ENCODE measurements at regions not wholly inside any gene's neighbourhood (a gene's known extent, or its start where the extent isn't known, plus 50 kb on each side); places are given as distances from the start of the nearest gene placed in this dataset.

GRCh38 chr6:115729036-115729435 is 331.7 kb downstream of the FRK start:
- CTCF ChIA-PET: no interaction called here
- ATAC-seq (no peak), DNase-seq (no peak)

GRCh38 chr6:115728171-115728570 is 332.5 kb downstream of the FRK start:
- Mint-ChIP-seq H3K36me3 (no peaks in the 10 kb centered on the region), H3K9me3 (ENCODE audit: low read depth) (no peaks in the 10 kb centered on the region), H3K4me1 (no peaks in the 10 kb centered on the region), H3K27me3 (no peaks in the 10 kb centered on the region), H3K27ac (no peak overlapping the region), H3K4me3 (no peak overlapping the region)
- DNase-seq (no peak), ATAC-seq (no peak)
- CTCF ChIA-PET: no interaction called here

More at GRCh38 chr6:115729036-115729435, 331.7 kb downstream of the FRK start:
- Mint-ChIP-seq H3K27me3 (no peaks in the 10 kb centered on the region), H3K4me1 (no peaks in the 10 kb centered on the region), H3K27ac (no peak overlapping the region), H3K4me3 (no peak overlapping the region), H3K36me3 (no peaks in the 10 kb centered on the region), H3K9me3 (ENCODE audit: low read depth) (no peaks in the 10 kb centered on the region)

DNA sequence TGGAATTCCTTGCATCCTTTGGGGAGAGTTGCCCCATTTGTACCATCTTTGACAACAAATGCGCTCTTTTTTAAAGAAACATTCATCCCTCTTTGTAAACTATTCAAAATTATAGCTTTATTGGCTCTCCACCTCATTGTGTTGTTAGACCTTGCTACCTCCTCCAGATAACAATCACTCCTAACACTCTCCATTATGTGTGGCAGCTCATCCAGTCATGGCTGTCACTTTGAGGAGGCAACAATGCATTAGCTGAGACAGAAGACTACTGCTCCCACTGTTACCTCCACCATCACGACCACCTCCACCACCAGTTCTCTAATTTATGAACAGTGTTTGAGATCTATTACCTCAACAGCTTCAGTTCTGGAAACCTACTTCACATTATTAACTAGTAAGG is 339.1 kb downstream of the FRK start:
- Mint-ChIP-seq H3K36me3 (no peaks in the 10 kb centered on the region), H3K4me3 (no peak overlapping the region), H3K27me3 (no peaks in the 10 kb centered on the region), H3K27ac (no peak overlapping the region), H3K9me3 (ENCODE audit: low read depth) (no peaks in the 10 kb centered on the region), H3K4me1 (no peaks in the 10 kb centered on the region)
- DNase-seq: no peak
- CTCF ChIA-PET: no interaction called here
- ATAC-seq: no peak

GRCh38 chr6:115720900-115721299 is 339.8 kb downstream of the FRK start:
- no peak for ATAC-seq
- Mint-ChIP-seq H3K4me3 (no peak overlapping the region), H3K4me1 (no peaks in the 10 kb centered on the region), H3K36me3 (no peaks in the 10 kb centered on the region), H3K27ac (no peak overlapping the region), H3K27me3 (no peaks in the 10 kb centered on the region), H3K9me3 (ENCODE audit: low read depth) (no peaks in the 10 kb centered on the region)
- CTCF ChIA-PET: no interaction called here
- DNase-seq: no peak

- ATAC-seq (no peak), DNase-seq (no peak)
- H3K27ac Mint-ChIP-seq: no peak overlapping the region
- H3K4me1 Mint-ChIP-seq: no peaks in the 10 kb centered on the region
- H3K27me3 Mint-ChIP-seq: no peaks in the 10 kb centered on the region
- H3K9me3 Mint-ChIP-seq (ENCODE audit: low read depth): no peaks in the 10 kb centered on the region
- CTCF ChIA-PET: no interaction called here
- H3K36me3 Mint-ChIP-seq: no peaks in the 10 kb centered on the region
- H3K4me3 Mint-ChIP-seq: no peak overlapping the region
These were observed 343.2 kb downstream of the FRK start for GRCh38 chr6:115717472-115717871.

- Mint-ChIP-seq H3K27ac (no peak overlapping the region), H3K9me3 (ENCODE audit: low read depth) (no peaks in the 10 kb centered on the region), H3K36me3 (no peaks in the 10 kb centered on the region), H3K27me3 (no peaks in the 10 kb centered on the region), H3K4me1 (no peaks in the 10 kb centered on the region), H3K4me3 (no peak overlapping the region)
- ATAC-seq (no peak), DNase-seq (no peak)
- CTCF ChIA-PET: no interaction called here
These were observed 343.6 kb downstream of the FRK start for GRCh38 chr6:115717062-115717461.

- Mint-ChIP-seq H3K4me3 (no peak overlapping the region), H3K27me3 (no peaks in the 10 kb centered on the region), H3K4me1 (no peaks in the 10 kb centered on the region), H3K27ac (no peak overlapping the region), H3K36me3 (no peaks in the 10 kb centered on the region), H3K9me3 (ENCODE audit: low read depth) (no peaks in the 10 kb centered on the region)
- CTCF ChIA-PET: no interaction called here
- ATAC-seq: no peak
- DNase-seq: no peak
These were observed 348.3 kb downstream of the FRK start for GRCh38 chr6:115712291-115712961.

- Mint-ChIP-seq H3K36me3 (no peaks in the 10 kb centered on the region), H3K27me3 (no peaks in the 10 kb centered on the region), H3K9me3 (ENCODE audit: low read depth) (no peaks in the 10 kb centered on the region), H3K4me3 (no peak overlapping the region), H3K4me1 (no peaks in the 10 kb centered on the region), H3K27ac (no peak overlapping the region)
- ATAC-seq (no peak), DNase-seq (no peak)
- CTCF ChIA-PET: interaction anchor here (0.9 kb wide), 1 partner anchor 9 kb away, joined by 3 read pairs; no protein-coding TSS in a partner anchor
These were observed 351.8 kb downstream of the FRK start for GRCh38 chr6:115708850-115709249.

DNA sequence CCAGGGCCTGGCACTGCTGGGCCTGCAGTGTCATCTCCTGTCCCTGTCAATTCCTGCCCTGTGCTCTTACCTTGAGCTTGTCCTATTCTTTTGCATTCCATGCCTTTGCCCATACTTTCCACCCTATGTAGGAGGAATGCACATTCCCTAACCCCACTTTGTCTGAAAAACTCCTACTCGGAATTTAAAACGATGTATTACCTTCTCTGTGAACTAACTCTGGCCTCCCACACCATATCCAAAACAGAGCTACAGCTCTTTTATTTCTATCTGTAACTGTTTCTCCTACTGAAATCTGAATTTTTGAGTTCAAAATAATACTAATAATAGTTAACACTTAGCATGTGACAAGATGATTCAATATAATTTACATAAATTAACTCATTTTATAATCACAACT is 353.7 kb downstream of the FRK start:
- Mint-ChIP-seq H3K27ac (no peak overlapping the region), H3K4me1 (no peaks in the 10 kb centered on the region), H3K27me3 (no peaks in the 10 kb centered on the region), H3K9me3 (ENCODE audit: low read depth) (no peaks in the 10 kb centered on the region), H3K36me3 (no peaks in the 10 kb centered on the region), H3K4me3 (no peak overlapping the region)
- DNase-seq (no peak), ATAC-seq (no peak)
- CTCF ChIA-PET: no interaction called here

DNA sequence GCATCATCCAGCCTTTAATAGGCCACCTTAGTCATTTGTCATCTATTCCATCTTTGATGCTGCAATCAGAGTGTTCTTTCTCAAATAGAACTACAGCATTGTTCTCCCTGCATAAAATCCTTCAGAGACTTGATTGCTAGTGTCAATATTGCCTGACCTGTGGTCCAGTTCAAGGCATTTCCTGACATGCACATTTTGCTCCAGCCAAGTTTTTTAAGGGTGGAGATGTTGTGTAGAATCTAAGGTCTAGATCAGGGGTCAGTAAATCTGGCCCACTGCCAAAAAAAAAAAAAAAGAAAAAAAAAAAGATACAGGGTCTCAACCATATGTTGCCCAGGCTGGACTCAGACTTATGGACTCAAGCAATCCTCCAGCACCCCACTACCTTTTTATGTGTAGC is 354.4 kb downstream of the FRK start:
- ATAC-seq (no peak), DNase-seq (no peak)
- Mint-ChIP-seq H3K27ac (no peak overlapping the region), H3K36me3 (no peaks in the 10 kb centered on the region), H3K4me1 (no peaks in the 10 kb centered on the region), H3K4me3 (no peak overlapping the region), H3K9me3 (ENCODE audit: low read depth) (peaks cover 2% of the 10 kb centered on the region), H3K27me3 (no peaks in the 10 kb centered on the region)
- CTCF ChIA-PET: no interaction called here

DNA sequence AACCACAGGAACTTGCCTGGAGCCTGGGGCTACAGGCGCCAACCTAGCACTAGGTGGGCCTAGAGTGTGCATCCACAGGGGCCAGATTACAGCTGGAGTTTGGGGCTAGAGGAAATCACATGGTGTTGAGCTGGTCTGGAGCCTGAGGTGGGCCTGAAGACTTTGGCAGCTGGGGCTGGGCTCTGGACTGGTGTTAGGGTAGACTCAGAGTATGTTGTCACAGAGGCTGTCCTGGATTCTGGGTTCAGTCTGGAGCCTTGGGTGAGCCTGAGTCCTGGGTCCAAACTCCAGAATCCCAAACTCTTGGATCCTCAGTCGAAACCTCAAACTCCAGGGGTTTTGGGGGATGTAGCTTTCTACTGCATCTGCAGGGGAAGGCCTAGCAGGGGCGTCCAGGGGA is 356.7 kb downstream of the FRK start:
- no peak for DNase-seq
- H3K9me3 Mint-ChIP-seq (ENCODE audit: low read depth): peaks cover 2% of the 10 kb centered on the region
- H3K4me3 Mint-ChIP-seq: no peak overlapping the region
- no peaks in the 10 kb centered on the region for H3K4me1 Mint-ChIP-seq
- H3K36me3 Mint-ChIP-seq: no peaks in the 10 kb centered on the region
- no peak overlapping the region for H3K27ac Mint-ChIP-seq
- H3K27me3 Mint-ChIP-seq: no peaks in the 10 kb centered on the region
- ATAC-seq: no peak
- CTCF ChIA-PET: no interaction called here

GRCh38 chr6:115691433-115691832 is 369.3 kb downstream of the FRK start:
- H3K36me3 Mint-ChIP-seq: no peaks in the 10 kb centered on the region

GRCh38 chr6:115690854-115691253 is 369.8 kb downstream of the FRK start:
- Mint-ChIP-seq H3K4me3 (no peak overlapping the region), H3K9me3 (ENCODE audit: low read depth) (no peaks in the 10 kb centered on the region), H3K27me3 (no peaks in the 10 kb centered on the region), H3K4me1 (no peaks in the 10 kb centered on the region), H3K36me3 (no peaks in the 10 kb centered on the region), H3K27ac (no peak overlapping the region)
- CTCF ChIA-PET: no interaction called here
- no peak for ATAC-seq
- DNase-seq: no peak

More at GRCh38 chr6:115691433-115691832, 369.3 kb downstream of the FRK start:
- no peak overlapping the region for H3K4me3 Mint-ChIP-seq
- CTCF ChIA-PET: no interaction called here
- H3K4me1 Mint-ChIP-seq: no peaks in the 10 kb centered on the region
- ATAC-seq (no peak), DNase-seq (no peak)
- H3K9me3 Mint-ChIP-seq (ENCODE audit: low read depth): no peaks in the 10 kb centered on the region
- H3K27me3 Mint-ChIP-seq: no peaks in the 10 kb centered on the region
- no peak overlapping the region for H3K27ac Mint-ChIP-seq

GRCh38 chr6:115681978-115682775 is 378.5 kb downstream of the FRK start:
- ATAC-seq (no peak), DNase-seq (no peak)
- H3K4me3 Mint-ChIP-seq: no peak overlapping the region
- H3K36me3 Mint-ChIP-seq: no peaks in the 10 kb centered on the region
- H3K9me3 Mint-ChIP-seq (ENCODE audit: low read depth): peaks cover 2% of the 10 kb centered on the region
- CTCF ChIA-PET: no interaction called here
- H3K27ac Mint-ChIP-seq: no peak overlapping the region
- no peaks in the 10 kb centered on the region for H3K4me1 Mint-ChIP-seq
- H3K27me3 Mint-ChIP-seq: no peaks in the 10 kb centered on the region

Measured in activated CD8-positive, alpha-beta memory T cell treated with anti-CD3 and anti-CD28 coated beads, Interleukin-2, amount 10 ng/mL, durations not matched to agents 7 days and 5 days (primary cell).